WERI-Rb-1 (cell line): ENCODE measurements at regions not wholly inside any gene's neighbourhood (a gene's known extent, or its start where the extent isn't known, plus 50 kb on each side); places are given as distances from the start of the nearest gene placed in this dataset.

Source experiments
- DNase-seq: peaks from one replicate; pipeline ENCODE4 v3.0.0-alpha.2; 2020
- H3K27ac ChIP-seq: fragments of 250-450 bp; sonication (Bioruptor Pico); 2 replicates; pipeline ENCODE4 v1.5.1; 2020; ENCODE audit warnings: mild to moderate bottlenecking, moderate library complexity
- H3K27me3 ChIP-seq: fragments of 250-450 bp; sonication (Bioruptor Pico); 2 replicates; pipeline ENCODE4 v1.5.1; 2021; ENCODE audit warnings: mild to moderate bottlenecking, low read depth, moderate library complexity; ENCODE audit not compliant: insufficient read depth, severe bottlenecking
- H3K36me3 ChIP-seq: fragments of 250-450 bp; sonication (Bioruptor Pico); 2 replicates; pipeline ENCODE4 v1.5.1; 2020; ENCODE audit warnings: mild to moderate bottlenecking, moderate library complexity
- H3K4me3 ChIP-seq: 2 replicates; pipeline ENCODE4 v1.5.1; 2011; ENCODE audit warnings: low read depth, mild to moderate bottlenecking, control low read depth, low read length
- H3K9me3 ChIP-seq: fragments of 250-450 bp; sonication (Bioruptor Pico); 2 replicates; pipeline ENCODE4 v1.5.1; 2021; ENCODE audit warnings: mild to moderate bottlenecking, moderate library complexity; ENCODE audit not compliant: severe bottlenecking
- CTCF ChIP-seq: IDR thresholded peaks from 2 replicates; pipeline ENCODE4 v1.5.1; 2011; ENCODE audit warnings: low read depth, mild to moderate bottlenecking, control low read depth, inconsistent platforms, low read length

GRCh38 chr6:95846652-95847051 is 169.1 kb upstream of the FUT9 start:
- no peak for DNase-seq

DNA sequence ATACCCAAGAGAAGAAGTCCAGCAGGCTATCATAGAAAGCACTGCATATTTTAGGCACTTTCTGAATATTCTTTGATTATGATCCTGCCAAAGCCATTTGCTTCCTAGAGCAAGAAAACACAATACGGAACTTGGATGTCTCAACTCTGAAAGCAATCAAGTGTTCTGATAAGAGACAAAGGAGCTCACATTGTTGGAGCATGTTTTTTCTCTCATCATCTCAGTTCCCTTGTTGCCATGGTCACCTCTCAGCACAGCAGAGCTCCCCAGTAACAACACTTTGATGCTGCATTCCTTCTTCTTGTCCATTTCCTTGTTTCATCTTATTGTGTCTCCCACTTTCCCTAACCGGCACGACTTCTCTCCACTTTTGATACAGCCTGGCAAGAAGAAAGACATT is 168.7 kb upstream of the FUT9 start:
- H3K27ac ChIP-seq: no peak overlapping the region
- no peaks in the 10 kb centered on the region for H3K36me3 ChIP-seq
- DNase-seq: no peak
- TF ChIP-seq CTCF: no peak
- H3K4me3 ChIP-seq: no peak overlapping the region
- no peaks in the 10 kb centered on the region for H3K27me3 ChIP-seq
- no peaks in the 10 kb centered on the region for H3K9me3 ChIP-seq

More at GRCh38 chr6:95846652-95847051, 169.1 kb upstream of the FUT9 start:
- H3K9me3 ChIP-seq: no peaks in the 10 kb centered on the region
- H3K27me3 ChIP-seq: no peaks in the 10 kb centered on the region
- H3K27ac ChIP-seq: no peak overlapping the region
- TF ChIP-seq CTCF: no peak
- no peak overlapping the region for H3K4me3 ChIP-seq
- H3K36me3 ChIP-seq: no peaks in the 10 kb centered on the region

GRCh38 chr6:95848717-95849116 is 167.1 kb upstream of the FUT9 start:
- TF ChIP-seq CTCF: no peak
- Histone ChIP-seq H3K27me3 (no peaks in the 10 kb centered on the region), H3K4me3 (no peak overlapping the region), H3K9me3 (no peaks in the 10 kb centered on the region), H3K27ac (no peak overlapping the region), H3K36me3 (no peaks in the 10 kb centered on the region)
- DNase-seq: no peak

- Histone ChIP-seq H3K27me3 (no peaks in the 10 kb centered on the region), H3K27ac (no peak overlapping the region), H3K9me3 (no peaks in the 10 kb centered on the region), H3K36me3 (no peaks in the 10 kb centered on the region), H3K4me3 (no peak overlapping the region)
- no peak for TF ChIP-seq CTCF
- no peak for DNase-seq
Observed at GRCh38 chr6:95856876-95857364, 158.9 kb upstream of the FUT9 start.

GRCh38 chr6:95865857-95866256 is 149.9 kb upstream of the FUT9 start:
- Histone ChIP-seq H3K36me3 (no peaks in the 10 kb centered on the region), H3K27me3 (no peaks in the 10 kb centered on the region), H3K9me3 (no peaks in the 10 kb centered on the region), H3K4me3 (no peak overlapping the region), H3K27ac (no peak overlapping the region)
- no peak for TF ChIP-seq CTCF
- DNase-seq: no peak

DNA sequence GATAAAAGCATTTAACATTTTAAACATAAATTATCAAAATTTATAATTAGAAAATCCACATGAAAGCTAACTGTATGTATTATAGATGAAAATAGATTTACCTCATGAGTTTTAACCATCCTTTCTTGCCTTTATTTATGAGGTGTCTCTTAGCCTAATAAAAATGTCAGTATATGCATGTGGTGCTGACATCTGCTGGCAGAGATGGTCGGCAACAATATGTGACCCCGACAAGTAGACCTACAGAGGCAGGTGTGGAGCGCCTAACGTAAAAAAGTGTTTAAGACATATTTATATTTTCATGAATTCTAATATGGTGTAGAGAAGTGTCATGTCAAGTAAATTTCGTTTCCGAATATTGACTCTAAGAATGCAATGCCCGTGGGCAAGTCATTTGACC is 149.0 kb upstream of the FUT9 start:
- TF ChIP-seq CTCF: peak; percentile 43
- no peaks in the 10 kb centered on the region for H3K36me3 ChIP-seq
- H3K9me3 ChIP-seq: no peaks in the 10 kb centered on the region
- H3K4me3 ChIP-seq: no peak overlapping the region
- no peaks in the 10 kb centered on the region for H3K27me3 ChIP-seq
- H3K27ac ChIP-seq: no peak overlapping the region
- peak; percentile 30 for DNase-seq
